ENCODE measurements at regions not wholly inside any gene's neighbourhood (a gene's known extent, or its start where the extent isn't known, plus 50 kb on each side); places are given as distances from the start of the nearest gene placed in this dataset.

- Histone ChIP-seq H3K27me3 (ENCODE audit: control insufficient read depth, insufficient read depth, low read length) (no peaks in the 10 kb centered on the region), H3K36me3 (ENCODE audit: control insufficient read depth, insufficient read depth, low read length) (no peaks in the 10 kb centered on the region), H3K4me1 (ENCODE audit: control insufficient read depth, insufficient read depth, low read length) (no peaks in the 10 kb centered on the region), H3K9me3 (ENCODE audit: control insufficient read depth, insufficient read depth, low read length) (no peaks in the 10 kb centered on the region), H3K27ac (ENCODE audit: low read depth, low read length) (no peak overlapping the region), H3K4me3 (ENCODE audit: low read depth, low read length) (no peak overlapping the region)
- no peak for DNase-seq (ENCODE audit: low read depth in 4 of 6, low spot score in 6 of 6)
- WGBS (ENCODE audit: insufficient coverage): 79% methylated on average over 6 of the region's 6 CpGs
These were observed 163.5 kb downstream of the CDH19 start for GRCh38 chr18:66440433-66440832.

GRCh38 chr18:66439670-66440069 lies 164.2 kb downstream of the CDH19 start:
- no peak overlapping the region for H3K4me3 ChIP-seq (ENCODE audit: low read depth, low read length)
- 99% methylated on average over 6 of the region's 7 CpGs for WGBS (ENCODE audit: insufficient coverage)
- no peak overlapping the region for H3K27ac ChIP-seq (ENCODE audit: low read depth, low read length)
- no peaks in the 10 kb centered on the region for H3K27me3 ChIP-seq (ENCODE audit: control insufficient read depth, insufficient read depth, low read length)
- no peak for DNase-seq (ENCODE audit: low read depth in 4 of 6, low spot score in 6 of 6)
- no peaks in the 10 kb centered on the region for H3K9me3 ChIP-seq (ENCODE audit: control insufficient read depth, insufficient read depth, low read length)
- H3K36me3 ChIP-seq (ENCODE audit: control insufficient read depth, insufficient read depth, low read length): no peaks in the 10 kb centered on the region
- H3K4me1 ChIP-seq (ENCODE audit: control insufficient read depth, insufficient read depth, low read length): no peaks in the 10 kb centered on the region

GRCh38 chr18:66438711-66439536 lies 165.0 kb downstream of the CDH19 start:
- no peaks in the 10 kb centered on the region for H3K9me3 ChIP-seq (ENCODE audit: control insufficient read depth, insufficient read depth, low read length)
- H3K4me1 ChIP-seq (ENCODE audit: control insufficient read depth, insufficient read depth, low read length): no peaks in the 10 kb centered on the region
- WGBS (ENCODE audit: insufficient coverage): no CpG with 5 or more reads among the region's 1 CpG
- DNase-seq (ENCODE audit: low read depth in 4 of 6, low spot score in 6 of 6): no peak
- H3K4me3 ChIP-seq (ENCODE audit: low read depth, low read length): no peak overlapping the region
- H3K27me3 ChIP-seq (ENCODE audit: control insufficient read depth, insufficient read depth, low read length): no peaks in the 10 kb centered on the region
- no peak overlapping the region for H3K27ac ChIP-seq (ENCODE audit: low read depth, low read length)
- H3K36me3 ChIP-seq (ENCODE audit: control insufficient read depth, insufficient read depth, low read length): no peaks in the 10 kb centered on the region

- Histone ChIP-seq H3K4me1 (ENCODE audit: control insufficient read depth, insufficient read depth, low read length) (no peaks in the 10 kb centered on the region), H3K9me3 (ENCODE audit: control insufficient read depth, insufficient read depth, low read length) (no peaks in the 10 kb centered on the region), H3K27me3 (ENCODE audit: control insufficient read depth, insufficient read depth, low read length) (no peaks in the 10 kb centered on the region), H3K36me3 (ENCODE audit: control insufficient read depth, insufficient read depth, low read length) (no peaks in the 10 kb centered on the region), H3K27ac (ENCODE audit: low read depth, low read length) (no peak overlapping the region), H3K4me3 (ENCODE audit: low read depth, low read length) (no peak overlapping the region)
- no CpG with 5 or more reads among the region's 1 CpG for WGBS (ENCODE audit: insufficient coverage)
- peak in 3 of 6 donors; percentile 2 to 49 (median 24) for DNase-seq (ENCODE audit: low read depth in 4 of 6, low spot score in 6 of 6)
These were observed 171.3 kb downstream of the CDH19 start for GRCh38 chr18:66432636-66433035.

- H3K36me3 ChIP-seq (ENCODE audit: control insufficient read depth, insufficient read depth, low read length): no peaks in the 10 kb centered on the region
- H3K9me3 ChIP-seq (ENCODE audit: control insufficient read depth, insufficient read depth, low read length): no peaks in the 10 kb centered on the region
- H3K27me3 ChIP-seq (ENCODE audit: control insufficient read depth, insufficient read depth, low read length): no peaks in the 10 kb centered on the region
- no peak overlapping the region for H3K27ac ChIP-seq (ENCODE audit: low read depth, low read length)
- H3K4me3 ChIP-seq (ENCODE audit: low read depth, low read length): no peak overlapping the region
- peak in 1 of 6 donors; percentile 9 for DNase-seq (ENCODE audit: low read depth in 4 of 6, low spot score in 6 of 6)
- no CpG with 5 or more reads among the region's 1 CpG for WGBS (ENCODE audit: insufficient coverage)
- H3K4me1 ChIP-seq (ENCODE audit: control insufficient read depth, insufficient read depth, low read length): no peaks in the 10 kb centered on the region
These were observed 175.1 kb downstream of the CDH19 start for GRCh38 chr18:66428795-66429194.

GRCh38 chr18:66419400-66419799 lies 184.5 kb downstream of the CDH19 start:
- no peak for DNase-seq (ENCODE audit: low read depth in 4 of 6, low spot score in 6 of 6)
- Histone ChIP-seq H3K36me3 (ENCODE audit: control insufficient read depth, insufficient read depth, low read length) (no peaks in the 10 kb centered on the region), H3K4me1 (ENCODE audit: control insufficient read depth, insufficient read depth, low read length) (no peaks in the 10 kb centered on the region), H3K9me3 (ENCODE audit: control insufficient read depth, insufficient read depth, low read length) (no peaks in the 10 kb centered on the region), H3K27me3 (ENCODE audit: control insufficient read depth, insufficient read depth, low read length) (no peaks in the 10 kb centered on the region), H3K27ac (ENCODE audit: low read depth, low read length) (no peak overlapping the region), H3K4me3 (ENCODE audit: low read depth, low read length) (no peak overlapping the region)
- WGBS (ENCODE audit: insufficient coverage): 90% methylated on average over 2 of the region's 5 CpGs

- Histone ChIP-seq H3K4me3 (ENCODE audit: low read depth, low read length) (no peak overlapping the region), H3K27me3 (ENCODE audit: control insufficient read depth, insufficient read depth, low read length) (no peaks in the 10 kb centered on the region), H3K9me3 (ENCODE audit: control insufficient read depth, insufficient read depth, low read length) (no peaks in the 10 kb centered on the region), H3K36me3 (ENCODE audit: control insufficient read depth, insufficient read depth, low read length) (no peaks in the 10 kb centered on the region), H3K4me1 (ENCODE audit: control insufficient read depth, insufficient read depth, low read length) (no peaks in the 10 kb centered on the region), H3K27ac (ENCODE audit: low read depth, low read length) (no peak overlapping the region)
- WGBS (ENCODE audit: insufficient coverage): no CpG with 5 or more reads among the region's 3 CpGs
- no peak for DNase-seq (ENCODE audit: low read depth in 4 of 6, low spot score in 6 of 6)
These were observed 193.2 kb downstream of the CDH19 start for GRCh38 chr18:66410692-66411091.

GRCh38 chr18:66395671-66396218 lies 208.1 kb downstream of the CDH19 start:
- Histone ChIP-seq H3K4me1 (ENCODE audit: control insufficient read depth, insufficient read depth, low read length) (no peaks in the 10 kb centered on the region), H3K9me3 (ENCODE audit: control insufficient read depth, insufficient read depth, low read length) (no peaks in the 10 kb centered on the region), H3K4me3 (ENCODE audit: low read depth, low read length) (no peak overlapping the region), H3K36me3 (ENCODE audit: control insufficient read depth, insufficient read depth, low read length) (no peaks in the 10 kb centered on the region), H3K27ac (ENCODE audit: low read depth, low read length) (no peak overlapping the region), H3K27me3 (ENCODE audit: control insufficient read depth, insufficient read depth, low read length) (no peaks in the 10 kb centered on the region)
- no peak for DNase-seq (ENCODE audit: low read depth in 4 of 6, low spot score in 6 of 6)
- 98% methylated on average over 22 of the region's 30 CpGs for WGBS (ENCODE audit: insufficient coverage)

- H3K9me3 ChIP-seq (ENCODE audit: control insufficient read depth, insufficient read depth, low read length): no peaks in the 10 kb centered on the region
- no peaks in the 10 kb centered on the region for H3K4me1 ChIP-seq (ENCODE audit: control insufficient read depth, insufficient read depth, low read length)
- no peaks in the 10 kb centered on the region for H3K36me3 ChIP-seq (ENCODE audit: control insufficient read depth, insufficient read depth, low read length)
- no CpG with 5 or more reads among the region's 1 CpG for WGBS (ENCODE audit: insufficient coverage)
- no peaks in the 10 kb centered on the region for H3K27me3 ChIP-seq (ENCODE audit: control insufficient read depth, insufficient read depth, low read length)
- no peak for DNase-seq (ENCODE audit: low read depth in 4 of 6, low spot score in 6 of 6)
- no peak overlapping the region for H3K4me3 ChIP-seq (ENCODE audit: low read depth, low read length)
- H3K27ac ChIP-seq (ENCODE audit: low read depth, low read length): no peak overlapping the region
These were observed 210.4 kb downstream of the CDH19 start for GRCh38 chr18:66393463-66393862.

- H3K36me3 ChIP-seq (ENCODE audit: control insufficient read depth, insufficient read depth, low read length): no peaks in the 10 kb centered on the region
- no peaks in the 10 kb centered on the region for H3K27me3 ChIP-seq (ENCODE audit: control insufficient read depth, insufficient read depth, low read length)
- H3K4me1 ChIP-seq (ENCODE audit: control insufficient read depth, insufficient read depth, low read length): no peaks in the 10 kb centered on the region
- H3K4me3 ChIP-seq (ENCODE audit: low read depth, low read length): no peak overlapping the region
- H3K9me3 ChIP-seq (ENCODE audit: control insufficient read depth, insufficient read depth, low read length): peaks cover 2% of the 10 kb centered on the region
- DNase-seq (ENCODE audit: low read depth in 4 of 6, low spot score in 6 of 6): no peak
- no peak overlapping the region for H3K27ac ChIP-seq (ENCODE audit: low read depth, low read length)
- no CpG with 5 or more reads among the region's 2 CpGs for WGBS (ENCODE audit: insufficient coverage)
These were observed 226.6 kb downstream of the CDH19 start for GRCh38 chr18:66377291-66377690.
